GM18909 (cell line): ENCODE measurements at regions not wholly inside any gene's neighbourhood (a gene's known extent, or its start where the extent isn't known, plus 50 kb on each side); places are given as distances from the start of the nearest gene placed in this dataset.
"Not testable (repeated sequence)": the region's sequence is repeated elsewhere in the genome, so short reads cannot be mapped to it uniquely, and the experiment has no call there.

Experiments used
- ATAC-seq: cut with Tn5 transposase; IDR thresholded peaks from one replicate; pipeline ENCODE4 v1.9.1; 2021; ENCODE audit warnings: mild to moderate bottlenecking; ENCODE audit not compliant: unreplicated experiment, poor library complexity

DNA sequence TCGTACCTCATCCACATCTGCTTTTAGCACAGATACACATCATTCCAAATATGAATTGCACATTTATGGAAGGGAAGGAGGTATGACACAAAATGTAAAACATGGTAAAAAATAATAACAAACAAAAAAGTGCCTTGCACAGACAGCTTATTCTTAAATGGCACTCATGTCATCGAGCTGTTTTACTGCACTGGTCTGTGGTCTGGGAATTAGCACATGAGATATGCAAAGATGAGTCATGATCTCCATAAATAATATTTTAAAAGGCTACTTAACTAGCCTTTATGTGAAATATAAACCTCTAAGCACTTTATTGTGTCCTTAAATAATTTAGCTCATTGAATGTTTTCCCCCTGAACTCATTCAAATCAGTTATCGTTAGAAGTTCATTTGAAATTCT lies 142.2 kb upstream of the ZNF385D start:
- ATAC-seq, result no peak

- ATAC-seq, result no peak
These were observed 143.7 kb upstream of the ZNF385D start for GRCh38 chr3:21894459-21895340.

DNA sequence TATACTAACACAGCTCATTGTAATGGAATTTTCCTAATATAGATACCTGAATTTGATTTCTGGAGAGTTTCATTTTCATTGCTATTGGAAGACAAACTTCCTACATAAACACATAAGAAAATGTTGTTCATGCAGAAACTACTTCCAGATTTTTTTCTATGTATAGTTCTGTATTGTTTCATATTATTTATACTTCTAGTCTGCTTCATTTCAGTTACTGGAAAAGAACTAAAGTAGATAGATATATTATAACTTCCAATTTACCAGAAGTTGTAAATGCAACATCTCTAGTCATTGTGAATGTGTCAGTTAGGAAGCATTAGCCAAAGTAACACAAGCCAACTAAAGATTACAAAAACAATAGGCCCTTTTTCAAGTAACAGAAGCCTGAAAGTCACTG lies 147.3 kb upstream of the ZNF385D start:
- ATAC-seq, result no peak

DNA sequence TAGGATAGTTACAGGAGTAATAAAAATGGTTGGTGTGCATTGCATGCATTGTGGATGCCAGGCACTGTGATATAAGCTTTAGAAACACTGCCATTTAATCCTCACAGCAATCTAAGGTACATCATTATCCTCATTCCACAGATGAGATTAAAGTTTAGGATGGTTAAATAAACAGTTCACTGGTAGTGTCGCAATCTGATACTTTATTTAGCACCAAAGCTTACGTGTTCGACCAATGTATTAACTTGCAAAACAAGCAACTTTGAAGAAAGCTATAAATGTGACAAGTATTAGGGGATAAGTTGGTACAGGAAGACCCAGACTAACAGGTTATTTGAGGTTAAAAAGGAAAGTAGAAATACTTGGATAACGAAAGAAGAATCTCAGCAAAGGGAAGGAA lies 150.5 kb upstream of the ZNF385D start:
- no peak for ATAC-seq

DNA sequence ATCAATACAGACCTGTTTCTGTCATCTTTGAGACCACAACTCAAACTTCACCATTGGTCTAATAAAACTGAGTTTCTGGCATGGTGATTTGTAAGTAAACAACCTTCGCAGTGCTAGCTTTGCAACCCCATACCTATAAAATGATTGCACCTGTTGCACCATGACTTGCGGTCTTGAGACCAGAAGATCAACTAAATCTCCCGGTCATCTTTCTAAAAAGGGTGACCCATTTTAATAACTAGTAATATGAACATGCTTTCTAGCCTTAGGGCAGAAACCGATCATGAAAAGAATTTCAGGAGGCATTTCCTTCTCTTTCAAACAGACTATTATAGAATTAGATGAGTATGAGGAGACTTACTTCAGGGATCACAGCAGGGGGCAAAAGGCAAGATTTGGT lies 151.9 kb upstream of the ZNF385D start:
- no peak for ATAC-seq

- no peak for ATAC-seq
These were observed 158.1 kb upstream of the ZNF385D start for GRCh38 chr3:21909096-21909495.

- no peak for ATAC-seq
These were observed 161.7 kb upstream of the ZNF385D start for GRCh38 chr3:21912711-21913110.

DNA sequence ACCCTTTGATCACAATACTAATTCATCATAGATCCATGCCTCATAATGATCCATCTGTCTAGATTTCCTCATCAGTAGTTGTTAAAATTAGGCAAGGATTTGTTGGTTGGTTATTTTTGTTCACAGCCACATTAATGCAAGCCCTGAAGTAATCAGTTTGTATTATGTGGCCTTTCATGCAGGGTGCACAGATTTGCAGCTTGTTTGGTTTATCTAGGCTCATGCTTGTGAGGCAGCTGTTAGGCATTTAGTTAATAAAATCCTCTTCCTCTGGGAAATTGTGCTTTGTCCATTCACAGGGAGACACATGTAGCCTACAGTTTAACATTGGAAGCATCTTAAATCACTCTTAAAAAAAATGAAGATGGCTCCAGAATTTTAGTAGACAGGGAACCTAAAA lies 162.8 kb upstream of the ZNF385D start:
- ATAC-seq, result no peak

DNA sequence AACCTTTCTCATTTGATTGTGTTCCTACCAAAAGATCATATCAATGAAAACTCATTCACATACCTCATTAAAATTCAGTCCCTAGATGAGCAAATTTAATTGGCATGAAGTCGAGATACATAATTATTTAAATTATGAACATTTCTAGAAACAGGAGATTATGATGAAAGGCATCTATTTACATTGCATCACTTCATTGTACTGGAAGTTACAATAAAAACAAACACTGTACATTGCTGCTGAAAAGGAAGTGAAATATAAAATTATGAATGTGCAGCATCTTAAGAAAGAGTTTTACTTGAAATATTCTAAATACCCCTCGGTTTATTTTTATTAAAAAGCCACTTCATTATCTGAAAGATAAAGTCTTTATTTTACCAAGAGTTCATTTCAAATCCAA lies 163.4 kb upstream of the ZNF385D start:
- ATAC-seq, result no peak

- no peak for ATAC-seq
These were observed 168.4 kb upstream of the ZNF385D start for GRCh38 chr3:21919383-21919782.

- ATAC-seq, result no peak
These were observed 169.4 kb upstream of the ZNF385D start for GRCh38 chr3:21920421-21920861.

DNA sequence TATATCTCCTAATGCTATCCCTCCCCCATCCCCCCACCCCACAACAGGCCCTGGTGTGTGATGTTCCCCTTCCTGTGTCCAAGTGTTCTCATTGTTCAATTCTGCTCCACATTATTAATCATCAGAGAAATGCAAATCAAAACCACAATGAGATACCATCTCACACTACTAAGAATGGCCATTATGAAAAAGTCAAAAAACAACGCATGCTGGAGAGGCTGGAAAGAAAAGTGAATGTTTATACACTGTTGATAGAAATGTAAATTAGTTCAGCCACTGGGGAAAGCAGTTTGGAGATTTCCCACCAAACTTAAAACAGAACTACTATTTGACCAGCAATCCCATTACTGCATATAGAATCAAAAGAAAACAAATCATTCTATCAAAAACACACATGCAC lies 172.1 kb upstream of the ZNF385D start:
- not testable (repeated sequence) for ATAC-seq

GRCh38 chr3:21927261-21927660 lies 176.3 kb upstream of the ZNF385D start:
- ATAC-seq, result no peak

GRCh38 chr3:21934591-21934990 lies 183.6 kb upstream of the ZNF385D start:
- no peak for ATAC-seq

- ATAC-seq, result no peak
These were observed 185.2 kb upstream of the ZNF385D start for GRCh38 chr3:21936207-21936606.

DNA sequence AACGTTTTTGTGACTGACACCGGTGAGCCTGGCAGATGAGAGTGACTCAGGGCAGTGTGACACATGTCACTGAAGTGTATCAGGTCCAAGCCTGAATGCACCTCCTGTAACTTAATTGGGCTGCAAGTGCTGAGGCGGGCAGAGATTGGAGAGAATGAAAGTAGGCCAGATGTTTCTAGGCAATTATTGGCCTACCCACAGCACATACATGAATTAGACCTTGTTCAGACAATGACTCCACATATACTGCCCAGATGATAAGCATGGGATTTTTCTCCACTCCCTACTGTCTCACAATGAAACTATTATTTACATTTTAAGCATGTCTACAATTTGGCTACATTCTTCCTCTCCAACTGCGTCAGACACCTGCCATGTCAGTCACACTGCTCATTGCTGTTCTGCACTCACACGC lies 187.3 kb upstream of the ZNF385D start:
- ATAC-seq, result no peak

- no peak for ATAC-seq
These were observed 191.3 kb upstream of the ZNF385D start for GRCh38 chr3:21942328-21942727.

- ATAC-seq, result no peak
These were observed 193.2 kb upstream of the ZNF385D start for GRCh38 chr3:21944251-21944650.

- no peak for ATAC-seq
These were observed 201.8 kb upstream of the ZNF385D start for GRCh38 chr3:21952856-21953255.

DNA sequence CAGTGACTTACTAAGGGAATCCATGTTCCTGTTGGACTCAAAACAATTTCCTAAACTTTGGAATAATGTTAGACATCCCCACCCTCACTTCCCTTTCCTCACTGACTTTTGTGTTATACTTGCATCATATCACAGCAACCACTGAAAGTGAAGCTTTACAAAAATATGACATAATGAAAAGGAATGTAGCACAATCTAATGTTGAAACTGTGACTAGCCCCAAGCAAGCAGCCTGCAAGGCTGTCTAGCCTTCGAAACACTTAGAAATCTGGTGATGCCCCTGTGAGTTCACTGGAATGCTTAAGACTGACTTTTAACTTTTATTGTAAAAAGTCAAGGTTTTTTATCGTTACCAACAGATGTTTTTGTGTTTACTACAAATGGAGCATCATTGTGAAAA lies 203.7 kb upstream of the ZNF385D start:
- no peak for ATAC-seq

- ATAC-seq, result no peak
These were observed 204.4 kb upstream of the ZNF385D start for GRCh38 chr3:21955406-21955805.

- no peak for ATAC-seq
These were observed 209.0 kb upstream of the ZNF385D start for GRCh38 chr3:21960033-21960432.
